ENCODE measurements at regions not wholly inside any gene's neighbourhood (a gene's known extent, or its start where the extent isn't known, plus 50 kb on each side); places are given as distances from the start of the nearest gene placed in this dataset.

- H3K4me1 ChIP-seq (replicated peaks in 1 of 2), result no peaks in the 10 kb centered on the region
- no peaks in the 10 kb centered on the region for H3K9me3 ChIP-seq (replicated peaks in 1 of 3)
- DNase-seq, result no peak
- H3K4me3 ChIP-seq, result no peak overlapping the region
- whole genome bisulfite sequencing, 4 donors, result 52 to 66% (median 55%) methylated on average over 5 of the region's 5 CpGs
- H3K36me3 ChIP-seq (replicated peaks in 1 of 2), result no peaks in the 10 kb centered on the region
- intact Hi-C loops (cut with DNase I), result no loop called here
- no peak overlapping the region for H3K27ac ChIP-seq
- TF ChIP-seq POLR2A (IDR thresholded peaks at IDR 0.05) (no peak), CTCF (IDR thresholded peaks at IDR 0.05) (no peak)
- H3K27me3 ChIP-seq, result no peaks in the 10 kb centered on the region
Measured at GRCh38 chr3:77837456-77838025, 797.6 kb downstream of the ROBO2 start.

GRCh38 chr3:77859156-77859555 lies 819.3 kb downstream of the ROBO2 start:
- intact Hi-C loops (cut with DNase I), result no loop called here
- TF ChIP-seq CTCF (IDR thresholded peaks at IDR 0.05), result no peak
- no peak for TF ChIP-seq POLR2A (IDR thresholded peaks at IDR 0.05)
- whole genome bisulfite sequencing, 4 donors, result 83 to 91% (median 88%) methylated on average over 3 of the region's 3 CpGs
- no peaks in the 10 kb centered on the region for H3K9me3 ChIP-seq (replicated peaks in 1 of 3)
- no peak overlapping the region for H3K27ac ChIP-seq
- no peak for DNase-seq
- H3K27me3 ChIP-seq, result no peaks in the 10 kb centered on the region
- no peaks in the 10 kb centered on the region for H3K4me1 ChIP-seq (replicated peaks in 1 of 2)
- no peak overlapping the region for H3K4me3 ChIP-seq
- H3K36me3 ChIP-seq (replicated peaks in 1 of 2), result no peaks in the 10 kb centered on the region

GRCh38 chr3:77868725-77869124 lies 828.8 kb downstream of the ROBO2 start:
- Histone ChIP-seq H3K27me3 (no peaks in the 10 kb centered on the region), H3K9me3 (replicated peaks in 1 of 3) (no peaks in the 10 kb centered on the region), H3K4me3 (no peak overlapping the region), H3K4me1 (replicated peaks in 1 of 2) (no peaks in the 10 kb centered on the region), H3K27ac (no peak overlapping the region), H3K36me3 (replicated peaks in 1 of 2) (no peaks in the 10 kb centered on the region)
- TF ChIP-seq POLR2A (IDR thresholded peaks at IDR 0.05) (no peak), CTCF (IDR thresholded peaks at IDR 0.05) (no peak)
- 52 to 65% (median 58%) methylated on average over 2 of the region's 2 CpGs for WGBS, 4 donors
- no peak for DNase-seq
- intact Hi-C loops (cut with DNase I), result no loop called here

GRCh38 chr3:77869423-77869822 lies 829.5 kb downstream of the ROBO2 start:
- Histone ChIP-seq H3K9me3 (replicated peaks in 1 of 3) (no peaks in the 10 kb centered on the region), H3K27ac (no peak overlapping the region), H3K36me3 (replicated peaks in 1 of 2) (no peaks in the 10 kb centered on the region), H3K4me3 (no peak overlapping the region), H3K4me1 (replicated peaks in 1 of 2) (no peaks in the 10 kb centered on the region), H3K27me3 (no peaks in the 10 kb centered on the region)
- DNase-seq, result no peak
- 81 to 86% (median 84%) methylated on average over 7 of the region's 7 CpGs for WGBS, 4 donors
- intact Hi-C loops (cut with DNase I), result no loop called here
- TF ChIP-seq CTCF (IDR thresholded peaks at IDR 0.05) (no peak), POLR2A (IDR thresholded peaks at IDR 0.05) (no peak)

All from adrenal gland (tissue), 9 donors.